GM23248 (cell line): ENCODE measurements at regions not wholly inside any gene's neighbourhood (a gene's known extent, or its start where the extent isn't known, plus 50 kb on each side); places are given as distances from the start of the nearest gene placed in this dataset.

Experiments used
- DNase-seq: peaks from one replicate; pipeline ENCODE4 v3.0.0-alpha.2; 2015
- H2AFZ ChIP-seq: fragments of 200-600 bp; sonication (generic); 2 replicates; pipeline ENCODE4 v1.6.1; 2016; ENCODE audit warnings: antibody characterized with exemption
- H3F3A ChIP-seq: fragments of 200-600 bp; sonication (generic); 2 replicates; pipeline ENCODE4 v1.6.1; 2016; ENCODE audit warnings: mild to moderate bottlenecking, antibody characterized with exemption, mixed run types; ENCODE audit not compliant: insufficient read depth
- H3K27ac ChIP-seq: fragments of 200-600 bp; sonication (generic); 2 replicates; pipeline ENCODE4 v1.5.1; 2016; ENCODE audit warnings: mild to moderate bottlenecking
- H3K27me3 ChIP-seq: fragments of 200-600 bp; sonication (generic); replicated peaks from 2 replicates; pipeline ENCODE4 v1.6.1; 2016; ENCODE audit warnings: mild to moderate bottlenecking; ENCODE audit not compliant: insufficient read depth
- H3K36me3 ChIP-seq: fragments of 200-600 bp; sonication (generic); 2 replicates; pipeline ENCODE4 v1.6.1; 2016; ENCODE audit warnings: low read depth, mild to moderate bottlenecking
- H3K4me1 ChIP-seq: fragments of 200-600 bp; sonication (generic); 2 replicates; pipeline ENCODE4 v1.6.1; 2016; ENCODE audit warnings: mild to moderate bottlenecking; ENCODE audit not compliant: insufficient read depth
- H3K4me2 ChIP-seq: fragments of 200-600 bp; sonication (generic); one replicate; pipeline ENCODE4 v1.6.1; 2016; ENCODE audit warnings: mild to moderate bottlenecking; ENCODE audit not compliant: unreplicated experiment
- H3K4me3 ChIP-seq: fragments of 200-600 bp; sonication (generic); 2 replicates; pipeline ENCODE4 v1.5.1; 2016; ENCODE audit warnings: mild to moderate bottlenecking
- H3K79me2 ChIP-seq: fragments of 200-600 bp; sonication (generic); 2 replicates; pipeline ENCODE4 v1.6.1; 2016; ENCODE audit warnings: mild to moderate bottlenecking; ENCODE audit not compliant: insufficient read depth
- H3K9ac ChIP-seq: fragments of 200-600 bp; sonication (generic); 2 replicates; pipeline ENCODE4 v1.6.1; 2016; ENCODE audit warnings: mild to moderate bottlenecking
- H3K9me2 ChIP-seq: fragments of 200-600 bp; sonication (generic); 2 replicates; pipeline ENCODE4 v1.6.1; 2016; ENCODE audit warnings: mixed run types, mild to moderate bottlenecking, moderate library complexity; ENCODE audit not compliant: insufficient read depth
- H3K9me3 ChIP-seq: fragments of 200-600 bp; sonication (generic); one replicate; pipeline ENCODE4 v1.6.1; 2017; ENCODE audit warnings: low read depth
- H4K20me1 ChIP-seq: fragments of 200-600 bp; sonication (generic); 2 replicates; pipeline ENCODE4 v1.6.0; 2016; ENCODE audit not compliant: insufficient read depth
- EZH2 ChIP-seq: fragments of 200-600 bp; sonication (generic); IDR thresholded peaks from 2 replicates; pipeline ENCODE4 v1.6.1; 2018; ENCODE audit warnings: antibody characterized with exemption, mild to moderate bottlenecking; ENCODE audit not compliant: insufficient read depth, poor library complexity, severe bottlenecking
- EZH2phosphoT487 ChIP-seq: fragments of 200-600 bp; sonication (generic); IDR thresholded peaks from 2 replicates; pipeline ENCODE4 v1.6.1; 2018; ENCODE audit warnings: antibody characterized with exemption, moderate library complexity, mild to moderate bottlenecking, low read depth; ENCODE audit not compliant: insufficient read depth
- WGBS, 2 experiments: methylation state at CpG; one replicate each; pipeline ENCODE4 v1.1.6; 2015 to 2017; ENCODE audit warnings: low lambda C conversion rate in 2 of 2, low coverage in 1 of 2; ENCODE audit errors: missing lambda C conversion rate in 2 of 2; 5-methylcytosine and 5-hydroxymethylcytosine counted together
- in situ Hi-C: fragments of 300-500 bp; cut with MboI; formaldehyde crosslinking; loops from 2 replicates; pipeline ENCODE4 v1.15.0; 2020

GRCh38 chr1:194889310-194889709 lies 1702.9 kb upstream of the B3GALT2 start:
- Histone ChIP-seq H3K36me3 (no peaks in the 10 kb centered on the region), H3K4me3 (no peak overlapping the region), H3K9me3 (no peaks in the 10 kb centered on the region), H4K20me1 (no peaks in the 10 kb centered on the region), H3K79me2 (no peaks in the 10 kb centered on the region), H3K9ac (no peak overlapping the region), H3K4me2 (no peak overlapping the region), H2AFZ (no peak overlapping the region), H3K9me2 (no peaks in the 10 kb centered on the region), H3K27me3 (no peaks in the 10 kb centered on the region), H3K4me1 (no peaks in the 10 kb centered on the region), H3F3A (no peaks in the 10 kb centered on the region), H3K27ac (no peak overlapping the region)
- TF ChIP-seq EZH2 (no peak), EZH2phosphoT487 (no peak)
- in situ Hi-C loops: no loop called here
- WGBS, 2 experiments: 5 to 14% methylated on average over 3 of the region's 3 CpGs
- DNase-seq: no peak

GRCh38 chr1:194870860-194871259 lies 1684.4 kb upstream of the B3GALT2 start:
- H3K27me3 ChIP-seq: no peaks in the 10 kb centered on the region
- no peak overlapping the region for H2AFZ ChIP-seq
- H3K4me3 ChIP-seq: no peak overlapping the region
- no peaks in the 10 kb centered on the region for H3K9me3 ChIP-seq
- no peaks in the 10 kb centered on the region for H4K20me1 ChIP-seq
- H3K27ac ChIP-seq: no peak overlapping the region
- H3K9me2 ChIP-seq: no peaks in the 10 kb centered on the region
- H3K4me2 ChIP-seq: no peak overlapping the region
- H3K4me1 ChIP-seq: no peaks in the 10 kb centered on the region
- no peaks in the 10 kb centered on the region for H3K79me2 ChIP-seq
- in situ Hi-C loops: no loop called here
- H3F3A ChIP-seq: no peaks in the 10 kb centered on the region
- no peak for DNase-seq
- WGBS, 2 experiments: 14 to 27% methylated on average over 2 of the region's 2 CpGs
- TF ChIP-seq EZH2: no peak
- TF ChIP-seq EZH2phosphoT487: no peak
- no peak overlapping the region for H3K9ac ChIP-seq
- no peaks in the 10 kb centered on the region for H3K36me3 ChIP-seq

GRCh38 chr1:194866153-194866552 lies 1679.7 kb upstream of the B3GALT2 start:
- Histone ChIP-seq H3K9me2 (no peaks in the 10 kb centered on the region), H3F3A (no peaks in the 10 kb centered on the region), H3K9me3 (no peaks in the 10 kb centered on the region), H3K4me1 (no peaks in the 10 kb centered on the region), H3K27ac (no peak overlapping the region), H3K79me2 (no peaks in the 10 kb centered on the region), H3K4me3 (no peak overlapping the region), H2AFZ (no peak overlapping the region), H3K4me2 (no peak overlapping the region), H3K9ac (no peak overlapping the region), H3K27me3 (no peaks in the 10 kb centered on the region), H3K36me3 (no peaks in the 10 kb centered on the region), H4K20me1 (no peaks in the 10 kb centered on the region)
- in situ Hi-C loops: no loop called here
- TF ChIP-seq EZH2 (no peak), EZH2phosphoT487 (no peak)
- WGBS, 2 experiments: 0 to 5% methylated on average over 1 of the region's 1 CpG
- no peak for DNase-seq

GRCh38 chr1:194865383-194865782 lies 1679.0 kb upstream of the B3GALT2 start:
- no peaks in the 10 kb centered on the region for H3K27me3 ChIP-seq
- H3K9me2 ChIP-seq: no peaks in the 10 kb centered on the region
- 32 to 38% methylated on average over 4 of the region's 4 CpGs for WGBS, 2 experiments
- H3K79me2 ChIP-seq: no peaks in the 10 kb centered on the region
- H3F3A ChIP-seq: no peaks in the 10 kb centered on the region
- no peaks in the 10 kb centered on the region for H4K20me1 ChIP-seq
- TF ChIP-seq EZH2: no peak
- TF ChIP-seq EZH2phosphoT487: no peak
- no peak for DNase-seq
- in situ Hi-C loops: no loop called here
- H3K4me1 ChIP-seq: no peaks in the 10 kb centered on the region
- no peak overlapping the region for H2AFZ ChIP-seq
- no peak overlapping the region for H3K4me2 ChIP-seq
- no peak overlapping the region for H3K27ac ChIP-seq
- H3K9ac ChIP-seq: no peak overlapping the region
- no peak overlapping the region for H3K4me3 ChIP-seq
- H3K9me3 ChIP-seq: no peaks in the 10 kb centered on the region
- no peaks in the 10 kb centered on the region for H3K36me3 ChIP-seq

- in situ Hi-C loops: no loop called here
- no peaks in the 10 kb centered on the region for H3K27me3 ChIP-seq
Measured at GRCh38 chr1:194862129-194862528, 1675.7 kb upstream of the B3GALT2 start.

More at GRCh38 chr1:194862129-194862528, 1675.7 kb upstream of the B3GALT2 start:
- H3K9ac ChIP-seq: no peak overlapping the region
- H3K4me3 ChIP-seq: no peak overlapping the region
- H3K9me3 ChIP-seq: no peaks in the 10 kb centered on the region
- no peaks in the 10 kb centered on the region for H3K9me2 ChIP-seq
- H2AFZ ChIP-seq: no peak overlapping the region
- H3K4me2 ChIP-seq: no peak overlapping the region
- no peaks in the 10 kb centered on the region for H3K79me2 ChIP-seq
- no peak for TF ChIP-seq EZH2
- no peak for TF ChIP-seq EZH2phosphoT487
- H3K36me3 ChIP-seq: no peaks in the 10 kb centered on the region
- no peaks in the 10 kb centered on the region for H4K20me1 ChIP-seq
- H3F3A ChIP-seq: no peaks in the 10 kb centered on the region
- DNase-seq: no peak
- H3K4me1 ChIP-seq: no peaks in the 10 kb centered on the region
- no peak overlapping the region for H3K27ac ChIP-seq
